ENCODE measurements at regions not wholly inside any gene's neighbourhood (a gene's known extent, or its start where the extent isn't known, plus 50 kb on each side); places are given as distances from the start of the nearest gene placed in this dataset.

- no peak overlapping the region for H3K4me3 ChIP-seq (ENCODE audit: low read depth in 1 of 2, low read length in 2 of 2)
Observed at GRCh38 chr4:31391976-31392375, 671.8 kb downstream of the PCDH7 start.

GRCh38 chr4:31392923-31393322, 672.8 kb downstream of the PCDH7 start:
- H3K9me3 ChIP-seq (ENCODE audit: control insufficient read depth in 1 of 2, low read length in 2 of 2): no peaks in the 10 kb centered on the region
- no peaks in the 10 kb centered on the region for H3K4me1 ChIP-seq (ENCODE audit: control insufficient read depth in 1 of 2, insufficient read depth in 2 of 2, low read length in 2 of 2)
- H3K4me3 ChIP-seq (ENCODE audit: low read depth in 1 of 2, low read length in 2 of 2): no peak overlapping the region
- no peaks in the 10 kb centered on the region for H3K36me3 ChIP-seq (ENCODE audit: control insufficient read depth in 1 of 2, insufficient read depth in 2 of 2, low read length in 2 of 2)
- H3K27me3 ChIP-seq (ENCODE audit: low read depth, low read length): no peaks in the 10 kb centered on the region
- H3K27ac ChIP-seq (ENCODE audit: low read length): no peak overlapping the region

More at GRCh38 chr4:31391976-31392375, 671.8 kb downstream of the PCDH7 start:
- Histone ChIP-seq H3K36me3 (ENCODE audit: control insufficient read depth in 1 of 2, insufficient read depth in 2 of 2, low read length in 2 of 2) (no peaks in the 10 kb centered on the region), H3K27me3 (ENCODE audit: low read depth, low read length) (no peaks in the 10 kb centered on the region), H3K9me3 (ENCODE audit: control insufficient read depth in 1 of 2, low read length in 2 of 2) (no peaks in the 10 kb centered on the region), H3K4me1 (ENCODE audit: control insufficient read depth in 1 of 2, insufficient read depth in 2 of 2, low read length in 2 of 2) (no peaks in the 10 kb centered on the region), H3K27ac (ENCODE audit: low read length) (no peak overlapping the region)

GRCh38 chr4:31408121-31408520, 688.0 kb downstream of the PCDH7 start:
- no peaks in the 10 kb centered on the region for H3K27me3 ChIP-seq (ENCODE audit: low read depth, low read length)
- no peaks in the 10 kb centered on the region for H3K36me3 ChIP-seq (ENCODE audit: control insufficient read depth in 1 of 2, insufficient read depth in 2 of 2, low read length in 2 of 2)
- no peaks in the 10 kb centered on the region for H3K9me3 ChIP-seq (ENCODE audit: control insufficient read depth in 1 of 2, low read length in 2 of 2)
- H3K4me3 ChIP-seq (ENCODE audit: low read depth in 1 of 2, low read length in 2 of 2): no peak overlapping the region
- H3K4me1 ChIP-seq (ENCODE audit: control insufficient read depth in 1 of 2, insufficient read depth in 2 of 2, low read length in 2 of 2): no peaks in the 10 kb centered on the region
- H3K27ac ChIP-seq (ENCODE audit: low read length): no peak overlapping the region

GRCh38 chr4:31411565-31411964, 691.4 kb downstream of the PCDH7 start:
- Histone ChIP-seq H3K27ac (ENCODE audit: low read length) (no peak overlapping the region), H3K4me1 (ENCODE audit: control insufficient read depth in 1 of 2, insufficient read depth in 2 of 2, low read length in 2 of 2) (no peaks in the 10 kb centered on the region), H3K36me3 (ENCODE audit: control insufficient read depth in 1 of 2, insufficient read depth in 2 of 2, low read length in 2 of 2) (no peaks in the 10 kb centered on the region), H3K9me3 (ENCODE audit: control insufficient read depth in 1 of 2, low read length in 2 of 2) (no peaks in the 10 kb centered on the region), H3K4me3 (ENCODE audit: low read depth in 1 of 2, low read length in 2 of 2) (no peak overlapping the region), H3K27me3 (ENCODE audit: low read depth, low read length) (no peaks in the 10 kb centered on the region)

- H3K9me3 ChIP-seq (ENCODE audit: control insufficient read depth in 1 of 2, low read length in 2 of 2): no peaks in the 10 kb centered on the region
- H3K27me3 ChIP-seq (ENCODE audit: low read depth, low read length): no peaks in the 10 kb centered on the region
- no peak overlapping the region for H3K4me3 ChIP-seq (ENCODE audit: low read depth in 1 of 2, low read length in 2 of 2)
- no peaks in the 10 kb centered on the region for H3K4me1 ChIP-seq (ENCODE audit: control insufficient read depth in 1 of 2, insufficient read depth in 2 of 2, low read length in 2 of 2)
- no peaks in the 10 kb centered on the region for H3K36me3 ChIP-seq (ENCODE audit: control insufficient read depth in 1 of 2, insufficient read depth in 2 of 2, low read length in 2 of 2)
- no peak overlapping the region for H3K27ac ChIP-seq (ENCODE audit: low read length)
Observed at GRCh38 chr4:31415629-31416028, 695.5 kb downstream of the PCDH7 start.

- H3K27me3 ChIP-seq (ENCODE audit: low read depth, low read length): no peaks in the 10 kb centered on the region
- H3K36me3 ChIP-seq (ENCODE audit: control insufficient read depth in 1 of 2, insufficient read depth in 2 of 2, low read length in 2 of 2): no peaks in the 10 kb centered on the region
- no peaks in the 10 kb centered on the region for H3K9me3 ChIP-seq (ENCODE audit: control insufficient read depth in 1 of 2, low read length in 2 of 2)
- no peaks in the 10 kb centered on the region for H3K4me1 ChIP-seq (ENCODE audit: control insufficient read depth in 1 of 2, insufficient read depth in 2 of 2, low read length in 2 of 2)
- no peak overlapping the region for H3K4me3 ChIP-seq (ENCODE audit: low read depth in 1 of 2, low read length in 2 of 2)
- no peak overlapping the region for H3K27ac ChIP-seq (ENCODE audit: low read length)
Observed at GRCh38 chr4:31416498-31416897, 696.3 kb downstream of the PCDH7 start.

- Histone ChIP-seq H3K36me3 (ENCODE audit: control insufficient read depth in 1 of 2, insufficient read depth in 2 of 2, low read length in 2 of 2) (no peaks in the 10 kb centered on the region), H3K4me1 (ENCODE audit: control insufficient read depth in 1 of 2, insufficient read depth in 2 of 2, low read length in 2 of 2) (no peaks in the 10 kb centered on the region), H3K4me3 (ENCODE audit: low read depth in 1 of 2, low read length in 2 of 2) (no peak overlapping the region), H3K9me3 (ENCODE audit: control insufficient read depth in 1 of 2, low read length in 2 of 2) (no peaks in the 10 kb centered on the region), H3K27me3 (ENCODE audit: low read depth, low read length) (no peaks in the 10 kb centered on the region), H3K27ac (ENCODE audit: low read length) (no peak overlapping the region)
Observed at GRCh38 chr4:31417040-31417439, 696.9 kb downstream of the PCDH7 start.

DNA sequence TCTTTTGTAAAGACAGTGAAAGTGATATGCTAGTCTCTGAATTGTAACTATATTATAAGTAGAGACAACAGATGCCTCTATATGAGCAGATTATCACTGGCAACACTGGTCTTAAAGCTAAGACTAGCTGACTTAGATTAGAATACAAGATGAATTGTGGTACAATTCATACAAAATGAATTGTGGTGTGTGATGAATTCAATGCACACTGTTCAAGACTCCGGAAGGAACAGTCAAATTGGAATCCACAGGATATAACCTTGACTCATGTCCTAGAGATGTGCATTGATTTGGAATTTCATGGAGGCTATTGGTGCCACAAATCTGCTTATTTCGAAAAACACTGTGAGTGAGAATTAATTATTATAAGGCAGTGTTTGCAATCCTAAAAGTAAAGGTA, 701.8 kb downstream of the PCDH7 start:
- H3K27me3 ChIP-seq (ENCODE audit: low read depth, low read length): no peaks in the 10 kb centered on the region
- H3K36me3 ChIP-seq (ENCODE audit: control insufficient read depth in 1 of 2, insufficient read depth in 2 of 2, low read length in 2 of 2): no peaks in the 10 kb centered on the region
- H3K27ac ChIP-seq (ENCODE audit: low read length): no peak overlapping the region
- no peak overlapping the region for H3K4me3 ChIP-seq (ENCODE audit: low read depth in 1 of 2, low read length in 2 of 2)
- H3K4me1 ChIP-seq (ENCODE audit: control insufficient read depth in 1 of 2, insufficient read depth in 2 of 2, low read length in 2 of 2): no peaks in the 10 kb centered on the region
- no peaks in the 10 kb centered on the region for H3K9me3 ChIP-seq (ENCODE audit: control insufficient read depth in 1 of 2, low read length in 2 of 2)

DNA sequence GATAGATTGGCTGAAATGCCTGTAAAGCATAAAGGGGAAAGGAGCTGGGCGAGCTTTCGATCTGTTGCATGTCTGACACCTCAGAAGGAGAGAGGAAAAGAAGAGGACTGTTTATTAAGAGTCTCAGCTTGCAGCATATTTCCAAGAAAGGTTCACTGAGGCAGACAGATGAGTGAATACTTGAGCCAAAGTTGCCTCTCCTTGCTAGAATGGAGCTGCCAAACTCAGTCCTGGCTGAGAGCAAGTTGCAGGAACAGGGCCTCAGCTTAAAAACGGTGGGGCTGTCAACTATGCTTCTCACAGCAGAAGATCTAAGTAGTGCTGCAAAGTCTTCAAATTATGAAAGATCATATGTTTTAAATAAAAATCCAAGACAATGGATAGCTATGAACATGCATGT, 707.5 kb downstream of the PCDH7 start:
- Histone ChIP-seq H3K27ac (ENCODE audit: low read length) (no peak overlapping the region), H3K36me3 (ENCODE audit: control insufficient read depth in 1 of 2, insufficient read depth in 2 of 2, low read length in 2 of 2) (no peaks in the 10 kb centered on the region), H3K4me1 (ENCODE audit: control insufficient read depth in 1 of 2, insufficient read depth in 2 of 2, low read length in 2 of 2) (peaks cover 0 to 7% of the 10 kb centered on the region in 2 donors), H3K27me3 (ENCODE audit: low read depth, low read length) (no peaks in the 10 kb centered on the region), H3K4me3 (ENCODE audit: low read depth in 1 of 2, low read length in 2 of 2) (no peak overlapping the region), H3K9me3 (ENCODE audit: control insufficient read depth in 1 of 2, low read length in 2 of 2) (no peaks in the 10 kb centered on the region)

GRCh38 chr4:31442236-31442635, 722.1 kb downstream of the PCDH7 start:
- no peaks in the 10 kb centered on the region for H3K36me3 ChIP-seq (ENCODE audit: control insufficient read depth in 1 of 2, insufficient read depth in 2 of 2, low read length in 2 of 2)
- H3K9me3 ChIP-seq (ENCODE audit: control insufficient read depth in 1 of 2, low read length in 2 of 2): no peaks in the 10 kb centered on the region
- no peaks in the 10 kb centered on the region for H3K4me1 ChIP-seq (ENCODE audit: control insufficient read depth in 1 of 2, insufficient read depth in 2 of 2, low read length in 2 of 2)
- no peaks in the 10 kb centered on the region for H3K27me3 ChIP-seq (ENCODE audit: low read depth, low read length)
- H3K4me3 ChIP-seq (ENCODE audit: low read depth in 1 of 2, low read length in 2 of 2): no peak overlapping the region
- no peak overlapping the region for H3K27ac ChIP-seq (ENCODE audit: low read length)

- no peaks in the 10 kb centered on the region for H3K4me1 ChIP-seq (ENCODE audit: control insufficient read depth in 1 of 2, insufficient read depth in 2 of 2, low read length in 2 of 2)
- H3K4me3 ChIP-seq (ENCODE audit: low read depth in 1 of 2, low read length in 2 of 2): no peak overlapping the region
- H3K36me3 ChIP-seq (ENCODE audit: control insufficient read depth in 1 of 2, insufficient read depth in 2 of 2, low read length in 2 of 2): no peaks in the 10 kb centered on the region
- no peaks in the 10 kb centered on the region for H3K9me3 ChIP-seq (ENCODE audit: control insufficient read depth in 1 of 2, low read length in 2 of 2)
- no peak overlapping the region for H3K27ac ChIP-seq (ENCODE audit: low read length)
- no peaks in the 10 kb centered on the region for H3K27me3 ChIP-seq (ENCODE audit: low read depth, low read length)
Observed at GRCh38 chr4:31445526-31445925, 725.4 kb downstream of the PCDH7 start.

GRCh38 chr4:31455612-31456011, 735.4 kb downstream of the PCDH7 start:
- Histone ChIP-seq H3K36me3 (ENCODE audit: control insufficient read depth in 1 of 2, insufficient read depth in 2 of 2, low read length in 2 of 2) (no peaks in the 10 kb centered on the region), H3K4me3 (ENCODE audit: low read depth in 1 of 2, low read length in 2 of 2) (no peak overlapping the region), H3K4me1 (ENCODE audit: control insufficient read depth in 1 of 2, insufficient read depth in 2 of 2, low read length in 2 of 2) (no peaks in the 10 kb centered on the region), H3K9me3 (ENCODE audit: control insufficient read depth in 1 of 2, low read length in 2 of 2) (peaks cover 0 to 2% of the 10 kb centered on the region in 2 donors), H3K27me3 (ENCODE audit: low read depth, low read length) (no peaks in the 10 kb centered on the region), H3K27ac (ENCODE audit: low read length) (no peak overlapping the region)
